ENCODE measurements at regions not wholly inside any gene's neighbourhood (a gene's known extent, or its start where the extent isn't known, plus 50 kb on each side); places are given as distances from the start of the nearest gene placed in this dataset.

DNA sequence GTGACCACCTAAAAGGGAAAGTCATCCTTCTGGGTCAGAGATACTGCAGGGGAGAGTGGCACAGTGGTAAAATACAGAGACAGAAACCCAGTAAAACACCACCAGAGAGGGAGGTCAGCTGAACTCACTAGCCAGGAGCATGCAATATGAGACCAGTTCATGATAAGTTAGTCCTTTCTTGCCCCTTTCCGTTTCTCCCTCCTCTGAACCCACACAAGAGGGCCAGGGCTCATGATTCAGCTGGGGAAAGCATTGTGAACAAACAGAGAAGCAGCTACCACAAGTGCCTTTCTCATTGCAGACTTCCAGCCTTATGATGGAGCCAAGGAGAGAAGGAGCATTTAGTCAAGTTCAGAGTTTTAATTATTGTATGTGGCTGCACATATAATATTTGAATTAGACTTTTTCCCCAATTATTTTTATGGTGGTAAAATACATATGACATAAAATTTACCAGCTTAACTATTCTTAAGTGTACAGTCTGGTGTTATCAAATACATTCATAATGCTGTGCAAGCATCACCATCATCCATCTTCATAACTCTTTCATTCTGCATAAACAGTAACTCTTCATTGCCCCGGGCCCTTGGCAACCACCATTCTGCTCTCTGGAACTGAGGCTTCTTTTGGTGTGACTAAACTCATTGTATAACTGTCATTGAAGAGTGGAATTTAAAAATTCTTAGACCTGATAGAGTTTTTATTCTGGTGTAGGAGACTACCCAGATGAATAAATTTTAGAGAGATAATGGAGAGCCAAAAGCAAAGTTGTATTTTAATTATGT lies 114.6 kb downstream of the DDIT4L start:
- Histone ChIP-seq H3K4me3 (replicated peaks in 1 of 3; ENCODE audit: low read depth in 2 of 3, low read length in 3 of 3) (no peak overlapping the region), H3K4me2 (replicated peaks; ENCODE audit: extremely low read depth, low read length, poor library complexity, severe bottlenecking) (no peak overlapping the region), H3K9me3 (replicated peaks in 1 of 2; ENCODE audit: control insufficient read depth in 1 of 2, insufficient read depth in 1 of 2, low read length in 2 of 2) (no peaks in the 10 kb centered on the region), H3K27me3 (ENCODE audit: control insufficient read depth in 2 of 2, insufficient read depth in 2 of 2, low read length in 2 of 2) (no peaks in the 10 kb centered on the region), H3K79me2 (ENCODE audit: insufficient read depth, low read length) (no peaks in the 10 kb centered on the region), H3K4me1 (ENCODE audit: control insufficient read depth in 1 of 2, insufficient read depth in 2 of 2, low read length in 2 of 2) (no peaks in the 10 kb centered on the region), H3K9ac (ENCODE audit: insufficient read depth, low read length, poor library complexity, severe bottlenecking) (no peak overlapping the region), H3K36me3 (replicated peaks in 1 of 2; ENCODE audit: control insufficient read depth in 1 of 2, insufficient read depth in 2 of 2, low read length in 2 of 2) (no peaks in the 10 kb centered on the region), H3K27ac (ENCODE audit: low read depth in 1 of 2, low read length in 2 of 2) (no peak overlapping the region), H2AFZ (ENCODE audit: insufficient read depth, low read depth, low read length, poor library complexity, severe bottlenecking) (no peak overlapping the region), H4K20me1 (ENCODE audit: insufficient read depth, low read length) (no peaks in the 10 kb centered on the region)
- Mint-ChIP-seq H3K27me3 (ENCODE audit: low read depth in 3 of 3) (peaks cover 3 to 4% (median 4%) of the 10 kb centered on the region in 3 donors), H3K4me3 (no peak overlapping the region), H3K36me3 (no peaks in the 10 kb centered on the region), H3K4me1 (no peaks in the 10 kb centered on the region), H3K9me3 (peaks cover 0 to 6% (median 0%) of the 10 kb centered on the region in 7 donors), H3K27ac (no peak overlapping the region)
- TF ChIP-seq, protein P1, sequence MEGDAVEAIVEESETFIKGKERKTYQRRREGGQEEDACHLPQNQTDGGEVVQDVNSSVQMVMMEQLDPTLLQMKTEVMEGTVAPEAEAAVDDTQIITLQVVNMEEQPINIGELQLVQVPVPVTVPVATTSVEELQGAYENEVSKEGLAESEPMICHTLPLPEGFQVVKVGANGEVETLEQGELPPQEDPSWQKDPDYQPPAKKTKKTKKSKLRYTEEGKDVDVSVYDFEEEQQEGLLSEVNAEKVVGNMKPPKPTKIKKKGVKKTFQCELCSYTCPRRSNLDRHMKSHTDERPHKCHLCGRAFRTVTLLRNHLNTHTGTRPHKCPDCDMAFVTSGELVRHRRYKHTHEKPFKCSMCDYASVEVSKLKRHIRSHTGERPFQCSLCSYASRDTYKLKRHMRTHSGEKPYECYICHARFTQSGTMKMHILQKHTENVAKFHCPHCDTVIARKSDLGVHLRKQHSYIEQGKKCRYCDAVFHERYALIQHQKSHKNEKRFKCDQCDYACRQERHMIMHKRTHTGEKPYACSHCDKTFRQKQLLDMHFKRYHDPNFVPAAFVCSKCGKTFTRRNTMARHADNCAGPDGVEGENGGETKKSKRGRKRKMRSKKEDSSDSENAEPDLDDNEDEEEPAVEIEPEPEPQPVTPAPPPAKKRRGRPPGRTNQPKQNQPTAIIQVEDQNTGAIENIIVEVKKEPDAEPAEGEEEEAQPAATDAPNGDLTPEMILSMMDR (IDR thresholded peaks at IDR 0.05) = no peak
- no peak for DNase-seq
- 100% methylated on average over 1 of the region's 2 CpGs for WGBS (ENCODE audit: insufficient coverage)
- intact Hi-C loops (cut with micrococcal nuclease) = no loop called here

- H3K36me3 ChIP-seq (replicated peaks in 1 of 2; ENCODE audit: control insufficient read depth in 1 of 2, insufficient read depth in 2 of 2, low read length in 2 of 2) = no peaks in the 10 kb centered on the region
- no peak overlapping the region for H3K4me2 ChIP-seq (replicated peaks; ENCODE audit: extremely low read depth, low read length, poor library complexity, severe bottlenecking)
- Mint-ChIP-seq H3K36me3 (no peaks in the 10 kb centered on the region), H3K27ac (no peak overlapping the region), H3K4me1 (no peaks in the 10 kb centered on the region), H3K9me3 (peaks cover 0 to 6% (median 0%) of the 10 kb centered on the region in 7 donors), H3K4me3 (no peak overlapping the region), H3K27me3 (ENCODE audit: low read depth in 3 of 3) (peaks cover 3 to 5% (median 4%) of the 10 kb centered on the region in 3 donors)
- no peak for DNase-seq
- H2AFZ ChIP-seq (ENCODE audit: insufficient read depth, low read depth, low read length, poor library complexity, severe bottlenecking) = no peak overlapping the region
- H3K4me1 ChIP-seq (ENCODE audit: control insufficient read depth in 1 of 2, insufficient read depth in 2 of 2, low read length in 2 of 2) = no peaks in the 10 kb centered on the region
- TF ChIP-seq, protein P1 (IDR thresholded peaks at IDR 0.05) = no peak
- no peak overlapping the region for H3K9ac ChIP-seq (ENCODE audit: insufficient read depth, low read length, poor library complexity, severe bottlenecking)
- no peaks in the 10 kb centered on the region for H3K9me3 ChIP-seq (replicated peaks in 1 of 2; ENCODE audit: control insufficient read depth in 1 of 2, insufficient read depth in 1 of 2, low read length in 2 of 2)
- H3K79me2 ChIP-seq (ENCODE audit: insufficient read depth, low read length) = no peaks in the 10 kb centered on the region
- no peaks in the 10 kb centered on the region for H3K27me3 ChIP-seq (ENCODE audit: control insufficient read depth in 2 of 2, insufficient read depth in 2 of 2, low read length in 2 of 2)
- intact Hi-C loops (cut with micrococcal nuclease) = no loop called here
- H3K4me3 ChIP-seq (replicated peaks in 1 of 3; ENCODE audit: low read depth in 2 of 3, low read length in 3 of 3) = no peak overlapping the region
- H3K27ac ChIP-seq (ENCODE audit: low read depth in 1 of 2, low read length in 2 of 2) = no peak overlapping the region
- H4K20me1 ChIP-seq (ENCODE audit: insufficient read depth, low read length) = no peaks in the 10 kb centered on the region
Observed at GRCh38 chr4:100075056-100075455, 115.2 kb downstream of the DDIT4L start.
